ENCODE measurements at regions not wholly inside any gene's neighbourhood (a gene's known extent, or its start where the extent isn't known, plus 50 kb on each side); places are given as distances from the start of the nearest gene placed in this dataset.
"Not testable (repeated sequence)": the region's sequence is repeated elsewhere in the genome, so short reads cannot be mapped to it uniquely, and the experiment has no call there.

- peak; percentile 12 for DNase-seq (ENCODE audit: low spot score)
Measured at GRCh38 chr3:71930056-71930991, 145.4 kb upstream of the PROK2 start.

- DNase-seq (ENCODE audit: low spot score): no peak
Measured at GRCh38 chr3:71928212-71928611, 143.3 kb upstream of the PROK2 start.

GRCh38 chr3:71927505-71928066 is 142.6 kb upstream of the PROK2 start:
- DNase-seq (ENCODE audit: low spot score): no peak

- no peak for DNase-seq (ENCODE audit: low spot score)
Measured at GRCh38 chr3:71926616-71927015, 141.7 kb upstream of the PROK2 start.

GRCh38 chr3:71926262-71926600 is 141.3 kb upstream of the PROK2 start:
- peak; percentile 13 for DNase-seq (ENCODE audit: low spot score)

GRCh38 chr3:71925511-71926261 is 140.7 kb upstream of the PROK2 start:
- DNase-seq (ENCODE audit: low spot score): not testable (repeated sequence)

GRCh38 chr3:71924721-71925120 is 139.8 kb upstream of the PROK2 start:
- no peak for DNase-seq (ENCODE audit: low spot score)

- no peak for DNase-seq (ENCODE audit: low spot score)
Measured at GRCh38 chr3:71921036-71921435, 136.1 kb upstream of the PROK2 start.

- DNase-seq (ENCODE audit: low spot score): no peak
Measured at GRCh38 chr3:71919572-71919971, 134.6 kb upstream of the PROK2 start.

- no peak for DNase-seq (ENCODE audit: low spot score)
Measured at GRCh38 chr3:71917545-71917944, 132.6 kb upstream of the PROK2 start.

- DNase-seq (ENCODE audit: low spot score): no peak
Measured at GRCh38 chr3:71916747-71917369, 131.9 kb upstream of the PROK2 start.

GRCh38 chr3:71912839-71913495 is 128.0 kb upstream of the PROK2 start:
- no peak for DNase-seq (ENCODE audit: low spot score)

GRCh38 chr3:71910108-71910507 is 125.2 kb upstream of the PROK2 start:
- DNase-seq (ENCODE audit: low spot score): no peak

GRCh38 chr3:71907996-71908395 is 123.0 kb upstream of the PROK2 start:
- no peak for DNase-seq (ENCODE audit: low spot score)

GRCh38 chr3:71906976-71907375 is 122.0 kb upstream of the PROK2 start:
- no peak for DNase-seq (ENCODE audit: low spot score)

GRCh38 chr3:71905426-71905825 is 120.5 kb upstream of the PROK2 start:
- no peak for DNase-seq (ENCODE audit: low spot score)

GRCh38 chr3:71903936-71904335 is 119.0 kb upstream of the PROK2 start:
- DNase-seq (ENCODE audit: low spot score): no peak

- no peak for DNase-seq (ENCODE audit: low spot score)
Measured at GRCh38 chr3:71903112-71903495, 118.2 kb upstream of the PROK2 start.

GRCh38 chr3:71902258-71903111 is 117.5 kb upstream of the PROK2 start:
- no peak for DNase-seq (ENCODE audit: low spot score)

- DNase-seq (ENCODE audit: low spot score): no peak
Measured at GRCh38 chr3:71901645-71902044, 116.7 kb upstream of the PROK2 start.

- DNase-seq (ENCODE audit: low spot score): no peak
Measured at GRCh38 chr3:71900057-71900456, 115.1 kb upstream of the PROK2 start.

All from H4 (cell line).